ENCODE measurements at regions not wholly inside any gene's neighbourhood (a gene's known extent, or its start where the extent isn't known, plus 50 kb on each side); places are given as distances from the start of the nearest gene placed in this dataset.
A peak's percentile ranks its signal among the peaks of the same experiment; 100 is the strongest.
"Not testable (repeated sequence)": the region's sequence is repeated elsewhere in the genome, so short reads cannot be mapped to it uniquely, and the experiment has no call there.

GRCh38 chr11:90491466-90491865 lies 268.6 kb upstream of the CHORDC1 start:
- Mint-ChIP-seq H3K27ac (no peak overlapping the region), H3K9me3 (peaks cover 12% of the 10 kb centered on the region), H3K36me3 (no peaks in the 10 kb centered on the region), H3K4me3 (no peak overlapping the region), H3K27me3 (ENCODE audit: low read depth) (no peaks in the 10 kb centered on the region), H3K4me1 (no peaks in the 10 kb centered on the region)
- TF ChIP-seq, protein P1, sequence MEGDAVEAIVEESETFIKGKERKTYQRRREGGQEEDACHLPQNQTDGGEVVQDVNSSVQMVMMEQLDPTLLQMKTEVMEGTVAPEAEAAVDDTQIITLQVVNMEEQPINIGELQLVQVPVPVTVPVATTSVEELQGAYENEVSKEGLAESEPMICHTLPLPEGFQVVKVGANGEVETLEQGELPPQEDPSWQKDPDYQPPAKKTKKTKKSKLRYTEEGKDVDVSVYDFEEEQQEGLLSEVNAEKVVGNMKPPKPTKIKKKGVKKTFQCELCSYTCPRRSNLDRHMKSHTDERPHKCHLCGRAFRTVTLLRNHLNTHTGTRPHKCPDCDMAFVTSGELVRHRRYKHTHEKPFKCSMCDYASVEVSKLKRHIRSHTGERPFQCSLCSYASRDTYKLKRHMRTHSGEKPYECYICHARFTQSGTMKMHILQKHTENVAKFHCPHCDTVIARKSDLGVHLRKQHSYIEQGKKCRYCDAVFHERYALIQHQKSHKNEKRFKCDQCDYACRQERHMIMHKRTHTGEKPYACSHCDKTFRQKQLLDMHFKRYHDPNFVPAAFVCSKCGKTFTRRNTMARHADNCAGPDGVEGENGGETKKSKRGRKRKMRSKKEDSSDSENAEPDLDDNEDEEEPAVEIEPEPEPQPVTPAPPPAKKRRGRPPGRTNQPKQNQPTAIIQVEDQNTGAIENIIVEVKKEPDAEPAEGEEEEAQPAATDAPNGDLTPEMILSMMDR (IDR thresholded peaks at IDR 0.05; ENCODE audit: unreplicated experiment) = no peak
- no peak for DNase-seq (ENCODE audit: low spot score in 2 of 2, unreplicated experiment in 2 of 2)

GRCh38 chr11:90476442-90477007 lies 253.7 kb upstream of the CHORDC1 start:
- no peak overlapping the region for H3K4me3 Mint-ChIP-seq
- no peak for DNase-seq (ENCODE audit: low spot score in 2 of 2, unreplicated experiment in 2 of 2)
- H3K27me3 Mint-ChIP-seq (ENCODE audit: low read depth) = no peaks in the 10 kb centered on the region
- peaks cover 16% of the 10 kb centered on the region for H3K9me3 Mint-ChIP-seq
- no peaks in the 10 kb centered on the region for H3K36me3 Mint-ChIP-seq
- H3K4me1 Mint-ChIP-seq = peaks cover 5% of the 10 kb centered on the region
- TF ChIP-seq, protein P1 (IDR thresholded peaks at IDR 0.05; ENCODE audit: unreplicated experiment) = peak; percentile 51
- no peak overlapping the region for H3K27ac Mint-ChIP-seq

GRCh38 chr11:90468923-90469322 lies 246.1 kb upstream of the CHORDC1 start:
- DNase-seq (ENCODE audit: low spot score in 2 of 2, unreplicated experiment in 2 of 2) = no peak
- H3K27me3 Mint-ChIP-seq (ENCODE audit: low read depth) = no peaks in the 10 kb centered on the region
- TF ChIP-seq, protein P1 (IDR thresholded peaks at IDR 0.05; ENCODE audit: unreplicated experiment) = no peak
- no peak overlapping the region for H3K4me3 Mint-ChIP-seq
- H3K36me3 Mint-ChIP-seq = no peaks in the 10 kb centered on the region
- peaks cover 8% of the 10 kb centered on the region for H3K4me1 Mint-ChIP-seq
- no peaks in the 10 kb centered on the region for H3K9me3 Mint-ChIP-seq
- no peak overlapping the region for H3K27ac Mint-ChIP-seq

- Mint-ChIP-seq H3K9me3 (no peaks in the 10 kb centered on the region), H3K27ac (no peak overlapping the region), H3K4me1 (peaks cover 3% of the 10 kb centered on the region), H3K4me3 (no peak overlapping the region), H3K27me3 (ENCODE audit: low read depth) (no peaks in the 10 kb centered on the region), H3K36me3 (no peaks in the 10 kb centered on the region)
- TF ChIP-seq, protein P1 (IDR thresholded peaks at IDR 0.05; ENCODE audit: unreplicated experiment) = no peak
- DNase-seq (ENCODE audit: low spot score in 2 of 2, unreplicated experiment in 2 of 2) = no peak
Measured at GRCh38 chr11:90465553-90465952, 242.7 kb upstream of the CHORDC1 start.

DNA sequence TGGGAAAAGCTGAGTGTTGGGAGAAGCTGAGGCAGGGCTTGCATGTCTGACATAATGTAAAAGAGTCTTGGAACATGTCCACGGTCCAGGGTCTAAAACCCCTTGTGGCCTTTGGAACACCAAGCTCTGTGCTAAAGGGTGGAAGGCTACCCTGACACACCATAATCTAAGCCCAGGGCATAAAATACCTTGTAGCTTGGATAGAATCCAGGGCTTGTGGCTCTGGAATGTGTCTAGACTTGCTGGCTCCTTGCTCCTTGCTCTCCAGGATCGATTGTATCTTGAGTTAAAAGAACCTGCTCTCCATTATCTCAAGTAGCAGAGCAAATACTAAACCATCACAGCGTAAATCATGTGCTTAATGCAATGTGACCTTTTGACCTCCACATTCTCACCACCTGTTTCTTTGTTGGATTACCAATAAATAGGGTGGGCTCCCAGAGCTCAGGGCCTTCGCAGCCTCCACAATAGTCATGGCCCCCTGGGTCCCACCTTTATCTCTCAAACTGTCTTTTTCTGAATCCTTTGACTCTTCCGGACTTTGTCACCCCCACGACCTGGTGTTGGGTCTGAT lies 232.6 kb upstream of the CHORDC1 start:
- Mint-ChIP-seq H3K9me3 (peaks cover 28% of the 10 kb centered on the region), H3K4me1 (peaks cover 16% of the 10 kb centered on the region), H3K27ac (peak overlapping the region; percentile 26), H3K36me3 (peaks cover 26% of the 10 kb centered on the region)
- not testable (repeated sequence) for H3K4me3 Mint-ChIP-seq; DNase-seq (ENCODE audit: low spot score in 2 of 2, unreplicated experiment in 2 of 2); H3K27me3 Mint-ChIP-seq (ENCODE audit: low read depth)

DNA sequence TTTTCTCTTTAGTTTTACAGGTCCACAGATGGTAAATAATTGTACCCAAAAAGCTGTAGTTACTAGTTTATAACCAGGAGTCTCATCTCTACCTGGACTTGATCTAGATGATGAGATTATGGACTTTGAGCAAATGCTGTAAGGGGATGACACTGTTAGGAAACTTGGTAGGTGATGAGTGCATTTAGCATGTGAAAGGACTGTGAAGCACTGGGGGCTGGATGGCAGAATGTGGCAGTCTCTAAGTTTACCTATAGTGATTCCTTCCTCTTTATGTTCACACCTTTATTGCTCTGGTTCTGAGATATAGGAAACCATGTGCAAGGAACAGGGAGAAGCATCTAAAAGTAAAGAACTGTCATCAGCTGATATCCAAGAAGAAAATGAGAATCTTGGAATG lies 230.7 kb upstream of the CHORDC1 start:
- peaks cover 26% of the 10 kb centered on the region for H3K36me3 Mint-ChIP-seq
- H3K9me3 Mint-ChIP-seq = peaks cover 28% of the 10 kb centered on the region
- DNase-seq (ENCODE audit: low spot score in 2 of 2, unreplicated experiment in 2 of 2) = no peak
- no peak overlapping the region for H3K27ac Mint-ChIP-seq
- H3K27me3 Mint-ChIP-seq (ENCODE audit: low read depth) = no peaks in the 10 kb centered on the region
- no peak overlapping the region for H3K4me3 Mint-ChIP-seq
- H3K4me1 Mint-ChIP-seq = peaks cover 27% of the 10 kb centered on the region
- TF ChIP-seq, protein P1 (IDR thresholded peaks at IDR 0.05; ENCODE audit: unreplicated experiment) = no peak

Measured in mesothelial cell of epicardium (in vitro differentiated cells).